AG08395 (cell line): ENCODE measurements at regions not wholly inside any gene's neighbourhood (a gene's known extent, or its start where the extent isn't known, plus 50 kb on each side); places are given as distances from the start of the nearest gene placed in this dataset.
A peak's percentile ranks its signal among the peaks of the same experiment; 100 is the strongest.

Source experiments
- DNase-seq: peaks from one replicate; pipeline ENCODE4 v3.0.0; 2012; ENCODE audit warnings: mixed read lengths, low spot score

GRCh38 chr6:145020543-145020942 is 714.8 kb downstream of the EPM2A start:
- no peak for DNase-seq

DNA sequence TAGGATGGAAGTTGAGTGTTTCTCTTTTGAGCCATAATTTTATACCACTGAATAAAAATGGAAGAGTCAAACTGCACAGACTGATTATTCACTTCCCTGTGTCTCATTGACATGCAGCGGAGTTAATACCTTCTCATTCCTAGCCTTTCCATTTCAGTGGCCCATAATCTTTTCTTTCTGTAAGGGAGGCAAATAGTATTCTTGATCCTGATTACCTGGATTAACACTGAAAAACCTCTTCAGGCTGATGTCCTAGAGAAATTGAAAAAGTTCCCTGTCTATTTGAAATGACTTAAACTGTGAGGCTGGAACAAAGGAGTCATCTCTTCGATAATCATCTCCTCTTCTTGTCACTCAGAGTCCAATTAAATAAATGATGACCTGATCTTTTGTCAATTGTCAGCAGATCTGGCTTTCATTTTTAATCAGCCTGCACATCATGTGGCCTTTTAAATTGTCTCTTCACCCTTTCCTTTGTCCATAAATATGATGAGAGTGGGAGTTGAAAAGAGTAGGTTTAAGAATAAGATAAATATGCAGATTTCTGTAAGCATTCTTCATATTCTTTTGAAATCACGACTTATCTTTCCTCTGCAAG is 713.0 kb downstream of the EPM2A start:
- no peak for DNase-seq

GRCh38 chr6:145023116-145023726 is 712.1 kb downstream of the EPM2A start:
- no peak for DNase-seq

GRCh38 chr6:145025488-145025887 is 709.8 kb downstream of the EPM2A start:
- no peak for DNase-seq

GRCh38 chr6:145026267-145026679 is 709.0 kb downstream of the EPM2A start:
- no peak for DNase-seq

DNA sequence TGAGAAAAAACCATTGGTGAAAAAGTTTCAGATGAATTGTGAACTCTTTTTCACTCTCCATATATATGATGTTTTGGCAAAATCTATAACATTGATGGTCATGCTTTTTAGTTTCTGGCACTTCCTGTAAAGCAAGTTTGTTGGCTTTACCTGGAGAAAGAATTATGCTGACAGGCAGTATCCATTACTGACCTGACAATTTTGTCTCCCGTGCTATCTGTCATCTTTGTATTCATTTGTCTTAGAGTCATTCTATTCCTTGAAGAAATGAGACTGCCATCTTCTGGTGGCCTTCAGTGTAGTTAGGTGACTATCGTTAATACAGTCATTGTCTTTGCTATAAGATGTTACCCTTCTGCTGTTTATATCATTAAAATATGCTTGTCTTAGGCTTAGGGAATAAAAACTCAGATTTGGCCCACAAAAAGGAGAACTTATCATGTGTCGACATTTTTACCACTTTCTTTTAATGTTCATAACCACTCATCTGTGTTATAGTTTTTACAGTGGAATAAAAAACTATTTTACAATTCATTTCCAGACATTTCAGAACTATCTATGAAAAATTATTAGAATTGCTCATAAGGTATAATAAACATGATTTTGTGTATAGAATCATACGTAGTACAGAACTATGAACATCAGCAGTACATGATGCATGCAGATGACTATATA is 707.0 kb downstream of the EPM2A start:
- peak; percentile 55 for DNase-seq

- no peak for DNase-seq
These were observed 704.3 kb downstream of the EPM2A start for GRCh38 chr6:145031001-145031400.

- no peak for DNase-seq
These were observed 703.4 kb downstream of the EPM2A start for GRCh38 chr6:145031962-145032361.

- no peak for DNase-seq
These were observed 702.7 kb downstream of the EPM2A start for GRCh38 chr6:145032562-145033145.

DNA sequence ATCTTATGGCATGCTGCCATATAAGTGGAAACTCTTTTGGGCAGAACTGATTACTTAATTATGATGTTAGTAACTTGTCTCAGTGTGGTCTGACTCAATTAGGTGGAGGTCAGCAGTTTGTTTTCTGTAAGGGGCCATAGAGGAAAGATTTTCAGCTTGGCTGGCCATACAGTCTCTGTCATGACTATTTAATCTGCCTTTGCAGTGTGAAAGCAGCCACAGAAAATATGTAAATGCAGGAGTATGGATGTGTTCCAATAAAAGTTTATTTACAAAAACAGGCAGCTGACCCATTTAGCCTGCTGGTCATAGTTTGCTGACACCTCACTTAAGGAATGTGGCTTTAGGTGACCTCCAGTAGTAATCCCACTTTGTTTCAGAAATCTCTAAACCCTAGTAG is 700.7 kb downstream of the EPM2A start:
- no peak for DNase-seq

- DNase-seq = no peak
These were observed 699.1 kb downstream of the EPM2A start for GRCh38 chr6:145036236-145036635.

DNA sequence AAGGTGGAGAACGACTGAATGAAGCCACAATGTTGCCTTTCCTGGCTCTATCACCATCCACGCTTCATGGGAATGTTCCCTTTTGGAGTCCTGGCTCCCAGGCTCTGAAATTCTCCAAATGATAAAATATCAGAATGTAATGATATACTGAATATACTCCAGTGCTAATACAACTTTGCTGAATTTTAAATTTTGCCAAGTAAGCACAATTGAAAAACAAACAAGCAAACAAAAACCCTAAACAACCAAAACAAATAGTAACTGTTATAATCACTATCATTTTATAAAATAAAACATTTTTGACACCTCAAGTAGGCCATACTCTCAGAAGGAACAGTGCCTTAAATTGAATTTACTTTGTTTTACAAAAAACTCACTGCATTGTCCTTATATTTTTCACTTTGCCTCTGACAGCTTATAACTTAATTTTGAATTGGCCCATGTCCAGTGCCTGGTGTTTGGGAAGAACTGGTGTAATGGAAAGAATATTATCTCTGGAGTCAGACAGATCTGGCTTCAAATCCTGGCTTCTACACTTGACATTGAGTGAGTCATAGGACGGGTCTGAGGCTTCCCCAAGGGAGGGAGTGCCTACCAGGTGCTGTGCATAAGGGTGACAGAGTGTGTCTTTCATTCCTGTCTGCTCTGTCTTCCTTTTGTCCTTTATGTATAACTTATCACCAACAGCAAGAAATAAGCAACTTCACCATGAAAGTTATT is 698.3 kb downstream of the EPM2A start:
- DNase-seq = no peak

GRCh38 chr6:145042559-145042958 is 692.8 kb downstream of the EPM2A start:
- no peak for DNase-seq

DNA sequence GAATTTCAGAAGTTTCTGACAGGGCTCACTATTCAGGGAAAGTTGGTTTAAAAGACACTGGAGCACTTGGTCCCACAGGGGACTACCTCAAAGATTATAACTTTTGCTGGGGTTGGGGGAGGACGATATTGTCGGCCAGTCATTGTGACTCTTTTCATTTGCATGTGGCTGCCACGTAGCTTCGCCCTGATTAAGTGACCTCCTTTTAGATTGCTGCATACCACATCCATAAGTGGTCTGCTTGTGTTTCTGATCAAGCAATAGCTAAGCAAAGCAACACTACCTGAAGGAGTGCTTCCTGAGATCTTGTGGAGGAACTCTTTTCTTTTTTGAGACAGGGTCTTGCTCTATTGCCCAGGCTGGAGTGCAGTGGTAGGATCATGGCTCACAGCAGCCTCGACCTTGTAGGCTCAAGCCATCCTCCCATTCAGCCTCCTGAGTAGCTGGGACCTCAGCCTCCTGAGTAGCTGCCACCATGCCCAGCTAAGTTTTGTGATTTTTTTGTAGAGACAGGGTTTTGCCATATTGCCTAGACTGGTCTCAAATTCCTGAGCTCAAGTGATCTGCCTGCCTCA is 691.3 kb downstream of the EPM2A start:
- no peak for DNase-seq

DNA sequence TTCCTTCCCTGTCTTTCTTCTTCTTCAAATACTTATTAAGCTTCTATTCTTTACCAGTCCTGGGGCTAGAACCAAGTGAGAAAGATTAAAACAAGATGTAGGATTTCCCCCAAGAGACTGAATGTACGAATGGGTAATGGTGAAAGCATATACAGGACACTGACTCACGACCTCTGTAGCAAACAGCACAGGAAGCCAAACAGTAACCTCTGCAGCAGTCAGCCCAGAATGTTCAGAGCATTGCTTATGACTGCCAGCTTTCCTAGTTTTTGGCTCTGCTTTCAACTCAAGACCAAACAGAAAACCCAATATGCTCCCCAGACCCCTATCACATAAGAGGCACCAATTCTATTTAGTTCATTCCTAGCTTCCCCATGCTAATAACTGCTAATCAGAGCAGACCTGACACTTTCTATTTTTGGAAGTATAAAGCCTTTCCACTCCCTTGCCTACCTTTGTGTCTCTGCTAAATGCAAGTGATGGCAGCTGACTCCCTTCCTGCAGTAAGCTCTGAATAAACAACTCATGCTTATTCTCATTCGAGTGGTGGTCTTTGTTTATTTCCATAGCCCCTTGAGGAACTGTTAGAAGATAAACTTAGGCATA is 690.6 kb downstream of the EPM2A start:
- peak; percentile 72 for DNase-seq

DNA sequence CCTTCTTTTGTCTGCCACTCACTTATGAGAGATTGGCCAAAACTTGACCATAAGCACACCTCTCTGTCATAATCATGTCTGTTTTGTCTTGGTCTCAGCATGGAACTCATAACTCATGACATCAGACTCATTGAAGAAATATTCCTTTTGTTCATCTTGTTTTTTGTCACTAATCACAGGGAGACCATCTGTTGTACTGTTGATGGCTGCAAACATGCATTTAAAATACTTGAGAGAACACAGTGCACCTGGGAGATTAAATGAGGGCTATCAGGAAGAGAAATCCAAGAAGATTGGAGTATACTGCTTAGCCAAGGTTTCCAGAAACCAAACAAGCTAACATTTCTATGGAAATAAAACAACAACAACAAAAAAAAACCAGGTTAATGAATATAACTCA is 689.7 kb downstream of the EPM2A start:
- no peak for DNase-seq

GRCh38 chr6:145047891-145048290 is 687.4 kb downstream of the EPM2A start:
- no peak for DNase-seq

DNA sequence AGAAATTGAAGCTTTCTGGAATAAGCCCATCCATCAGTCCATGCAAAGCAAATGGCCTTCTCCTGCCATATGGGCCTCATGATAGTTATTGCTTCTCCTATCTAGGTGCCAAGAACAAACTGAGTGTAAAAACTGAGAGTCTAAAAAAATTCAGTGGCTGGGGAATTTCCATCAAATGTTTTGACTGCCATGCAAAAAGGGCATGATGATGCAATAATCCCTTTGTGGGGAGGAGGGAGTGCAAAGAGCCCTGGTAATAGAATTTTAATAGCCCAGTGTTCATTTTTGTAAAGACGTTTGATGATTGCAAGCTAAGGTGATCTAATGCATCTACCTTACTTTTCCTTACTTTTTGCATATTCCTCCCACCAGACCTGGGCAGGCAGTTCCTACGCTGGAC is 683.7 kb downstream of the EPM2A start:
- no peak for DNase-seq

DNA sequence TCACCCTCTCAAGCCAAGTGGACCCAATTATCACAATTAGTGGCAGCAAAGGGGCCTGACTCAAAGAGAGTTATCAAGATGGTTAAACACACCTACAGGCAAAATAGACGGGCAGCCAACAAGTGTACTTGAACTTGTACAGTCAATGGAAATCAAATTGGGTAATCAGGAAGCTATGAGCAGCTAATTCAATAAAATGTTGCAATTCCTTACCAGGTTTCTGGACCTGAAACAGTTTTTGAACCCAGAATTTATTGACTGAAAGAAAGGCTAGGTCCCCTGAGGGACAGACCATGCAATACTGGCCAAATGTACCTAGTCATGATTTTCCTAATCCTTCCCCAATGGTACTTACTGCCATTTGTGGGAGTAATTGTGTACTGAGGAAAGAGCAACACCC is 679.8 kb downstream of the EPM2A start:
- DNase-seq = no peak

- DNase-seq = no peak
These were observed 674.6 kb downstream of the EPM2A start for GRCh38 chr6:145060714-145061113.

DNA sequence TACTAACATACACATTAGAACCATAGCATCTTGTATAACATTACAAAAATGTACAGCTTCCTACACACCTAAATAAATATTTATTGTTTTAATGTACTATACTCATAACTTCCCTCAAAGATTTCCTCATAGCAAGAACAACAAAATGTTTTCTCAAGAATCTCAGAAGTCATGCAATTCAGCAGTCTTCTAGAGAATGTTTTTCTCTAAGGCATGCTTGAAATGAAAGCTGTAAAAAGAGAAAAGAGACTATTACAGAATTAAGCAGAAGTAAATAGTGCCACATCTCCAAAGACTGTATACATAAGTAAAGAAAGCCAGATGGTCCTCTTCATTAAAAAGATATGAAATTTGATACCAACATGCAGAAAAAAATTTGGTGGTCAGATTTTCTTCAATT is 672.2 kb downstream of the EPM2A start:
- DNase-seq = no peak

DNA sequence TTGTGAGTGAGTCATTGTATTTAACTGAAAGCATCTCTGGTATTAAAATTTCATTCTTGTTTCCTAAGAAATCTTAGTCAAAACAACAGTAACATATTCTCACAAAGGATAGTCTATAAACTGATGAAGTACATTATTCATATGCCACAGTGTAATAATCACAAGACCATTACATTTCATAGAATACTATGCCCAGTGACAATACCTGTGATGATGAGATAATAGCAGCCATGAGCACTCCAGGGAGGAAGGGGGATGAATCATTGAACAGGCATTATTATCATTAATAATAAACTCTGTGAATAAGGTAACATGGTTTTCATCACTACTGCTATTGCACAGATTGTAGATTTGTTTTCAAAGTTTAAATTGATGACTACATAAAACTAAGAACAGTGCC is 667.9 kb downstream of the EPM2A start:
- DNase-seq = peak; percentile 9
